HepG2 (cell line): ENCODE measurements at regions not wholly inside any gene's neighbourhood (a gene's known extent, or its start where the extent isn't known, plus 50 kb on each side); places are given as distances from the start of the nearest gene placed in this dataset.

Experiments used
- CREM ChIP-seq, 2 experiments: sonication (generic) in 1 of 2; formaldehyde crosslinking in 1 of 2; IDR thresholded peaks; 2 replicates each; pipeline versions ENCODE4 v1.4.0 to v1.6.1; 2016 to 2020; ENCODE audit warnings: antibody characterized with exemption in 1 of 2, mild to moderate bottlenecking in 1 of 2, missing genetic modification reagents in 1 of 2
- ERF ChIP-seq: IDR thresholded peaks from 2 replicates; pipeline ENCODE4 v1.6.1; 2018; ENCODE audit warnings: missing biosample characterization, missing genetic modification reagents
- MZF1 ChIP-seq: sonication (generic); formaldehyde crosslinking; IDR thresholded peaks from 2 replicates; pipeline ENCODE4 v1.8.1; 2023; ENCODE audit warnings: mild to moderate bottlenecking, missing genetic modification reagents, borderline replicate concordance
- RAD21 ChIP-seq: fragments of 450-650 bp; formaldehyde crosslinking; IDR thresholded peaks from 2 replicates; pipeline ENCODE4 v1.5.0; 2020; ENCODE audit warnings: mild to moderate bottlenecking
- SMAD9 ChIP-seq: sonication (generic); formaldehyde crosslinking; IDR thresholded peaks from 2 replicates; pipeline ENCODE4 v1.5.1; 2020; ENCODE audit warnings: mild to moderate bottlenecking, missing genetic modification reagents
- SUZ12 ChIP-seq: fragments of 150-350 bp; IDR thresholded peaks from 2 replicates; pipeline ENCODE4 v1.6.1; 2014; ENCODE audit warnings: low read depth, low read length
- YY1 ChIP-seq: IDR thresholded peaks from 2 replicates; pipeline ENCODE4 v1.6.1; 2011; ENCODE audit warnings: low read length, low read depth, moderate library complexity, mild to moderate bottlenecking; ENCODE audit not compliant: insufficient read depth, insufficient replicate concordance
- ZNF709 ChIP-seq: sonication (generic); formaldehyde crosslinking; IDR thresholded peaks from 2 replicates; pipeline ENCODE4 v1.5.0; 2020; ENCODE audit warnings: mild to moderate bottlenecking, missing genetic modification reagents
- TF ChIP-seq, protein P1 (sequence below): IDR thresholded peaks from 2 replicates; pipeline ENCODE4 v1.6.1; 2012; ENCODE audit warnings: inconsistent platforms
- TF ChIP-seq, protein P2 (sequence below): sonication (generic); formaldehyde crosslinking; IDR thresholded peaks from 2 replicates; pipeline ENCODE4 v1.5.0; 2020; ENCODE audit warnings: mild to moderate bottlenecking, missing genetic modification reagents, moderate library complexity
- TF ChIP-seq, protein P3 (sequence below): sonication (generic); formaldehyde crosslinking; IDR thresholded peaks from 2 replicates; pipeline ENCODE4 v1.8.1; 2022; ENCODE audit warnings: low read depth, mild to moderate bottlenecking, missing genetic modification reagents
- TF ChIP-seq, protein P4 (sequence below): sonication (generic); formaldehyde crosslinking; IDR thresholded peaks from 2 replicates; pipeline ENCODE4 v1.5.0; 2020; ENCODE audit warnings: missing genetic modification reagents

GRCh38 chr13:50708461-50708860, 135.0 kb downstream of the DLEU7 start:
- no peak for TF ChIP-seq YY1
- TF ChIP-seq, protein P1, sequence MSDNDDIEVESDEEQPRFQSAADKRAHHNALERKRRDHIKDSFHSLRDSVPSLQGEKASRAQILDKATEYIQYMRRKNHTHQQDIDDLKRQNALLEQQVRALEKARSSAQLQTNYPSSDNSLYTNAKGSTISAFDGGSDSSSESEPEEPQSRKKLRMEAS, result no peak
- TF ChIP-seq, protein P2, sequence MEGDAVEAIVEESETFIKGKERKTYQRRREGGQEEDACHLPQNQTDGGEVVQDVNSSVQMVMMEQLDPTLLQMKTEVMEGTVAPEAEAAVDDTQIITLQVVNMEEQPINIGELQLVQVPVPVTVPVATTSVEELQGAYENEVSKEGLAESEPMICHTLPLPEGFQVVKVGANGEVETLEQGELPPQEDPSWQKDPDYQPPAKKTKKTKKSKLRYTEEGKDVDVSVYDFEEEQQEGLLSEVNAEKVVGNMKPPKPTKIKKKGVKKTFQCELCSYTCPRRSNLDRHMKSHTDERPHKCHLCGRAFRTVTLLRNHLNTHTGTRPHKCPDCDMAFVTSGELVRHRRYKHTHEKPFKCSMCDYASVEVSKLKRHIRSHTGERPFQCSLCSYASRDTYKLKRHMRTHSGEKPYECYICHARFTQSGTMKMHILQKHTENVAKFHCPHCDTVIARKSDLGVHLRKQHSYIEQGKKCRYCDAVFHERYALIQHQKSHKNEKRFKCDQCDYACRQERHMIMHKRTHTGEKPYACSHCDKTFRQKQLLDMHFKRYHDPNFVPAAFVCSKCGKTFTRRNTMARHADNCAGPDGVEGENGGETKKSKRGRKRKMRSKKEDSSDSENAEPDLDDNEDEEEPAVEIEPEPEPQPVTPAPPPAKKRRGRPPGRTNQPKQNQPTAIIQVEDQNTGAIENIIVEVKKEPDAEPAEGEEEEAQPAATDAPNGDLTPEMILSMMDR (CRISPR knock-in tag), result no peak
- no peak for TF ChIP-seq SMAD9 (CRISPR knock-in tag)
- no peak for TF ChIP-seq ERF (CRISPR knock-in tag)
- no peak for TF ChIP-seq MZF1 (CRISPR knock-in tag)
- TF ChIP-seq, protein P3, sequence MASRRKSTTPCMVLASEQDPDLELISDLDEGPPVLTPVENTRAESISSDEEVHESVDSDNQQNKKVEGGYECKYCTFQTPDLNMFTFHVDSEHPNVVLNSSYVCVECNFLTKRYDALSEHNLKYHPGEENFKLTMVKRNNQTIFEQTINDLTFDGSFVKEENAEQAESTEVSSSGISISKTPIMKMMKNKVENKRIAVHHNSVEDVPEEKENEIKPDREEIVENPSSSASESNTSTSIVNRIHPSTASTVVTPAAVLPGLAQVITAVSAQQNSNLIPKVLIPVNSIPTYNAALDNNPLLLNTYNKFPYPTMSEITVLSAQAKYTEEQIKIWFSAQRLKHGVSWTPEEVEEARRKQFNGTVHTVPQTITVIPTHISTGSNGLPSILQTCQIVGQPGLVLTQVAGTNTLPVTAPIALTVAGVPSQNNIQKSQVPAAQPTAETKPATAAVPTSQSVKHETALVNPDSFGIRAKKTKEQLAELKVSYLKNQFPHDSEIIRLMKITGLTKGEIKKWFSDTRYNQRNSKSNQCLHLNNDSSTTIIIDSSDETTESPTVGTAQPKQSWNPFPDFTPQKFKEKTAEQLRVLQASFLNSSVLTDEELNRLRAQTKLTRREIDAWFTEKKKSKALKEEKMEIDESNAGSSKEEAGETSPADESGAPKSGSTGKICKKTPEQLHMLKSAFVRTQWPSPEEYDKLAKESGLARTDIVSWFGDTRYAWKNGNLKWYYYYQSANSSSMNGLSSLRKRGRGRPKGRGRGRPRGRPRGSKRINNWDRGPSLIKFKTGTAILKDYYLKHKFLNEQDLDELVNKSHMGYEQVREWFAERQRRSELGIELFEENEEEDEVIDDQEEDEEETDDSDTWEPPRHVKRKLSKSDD, result no peak
- no peak for TF ChIP-seq CREM (IDR thresholded peaks at IDR 0.05)
- TF ChIP-seq CREM (CRISPR knock-in tag; IDR thresholded peaks at IDR 0.05), result no peak
- TF ChIP-seq RAD21, result no peak
- TF ChIP-seq, protein P4, sequence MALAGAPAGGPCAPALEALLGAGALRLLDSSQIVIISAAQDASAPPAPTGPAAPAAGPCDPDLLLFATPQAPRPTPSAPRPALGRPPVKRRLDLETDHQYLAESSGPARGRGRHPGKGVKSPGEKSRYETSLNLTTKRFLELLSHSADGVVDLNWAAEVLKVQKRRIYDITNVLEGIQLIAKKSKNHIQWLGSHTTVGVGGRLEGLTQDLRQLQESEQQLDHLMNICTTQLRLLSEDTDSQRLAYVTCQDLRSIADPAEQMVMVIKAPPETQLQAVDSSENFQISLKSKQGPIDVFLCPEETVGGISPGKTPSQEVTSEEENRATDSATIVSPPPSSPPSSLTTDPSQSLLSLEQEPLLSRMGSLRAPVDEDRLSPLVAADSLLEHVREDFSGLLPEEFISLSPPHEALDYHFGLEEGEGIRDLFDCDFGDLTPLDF (CRISPR knock-in tag), result no peak
- no peak for TF ChIP-seq ZNF709 (CRISPR knock-in tag)
- TF ChIP-seq SUZ12, result no peak
